K562 (cell line): ENCODE measurements at regions not wholly inside any gene's neighbourhood (a gene's known extent, or its start where the extent isn't known, plus 50 kb on each side); places are given as distances from the start of the nearest gene placed in this dataset.

Source experiments
- ARID4B ChIP-seq: sonication (generic); formaldehyde crosslinking; IDR thresholded peaks from 2 replicates; pipeline ENCODE4 v1.8.0; 2022; ENCODE audit warnings: mild to moderate bottlenecking, missing genetic modification reagents
- BDP1 ChIP-seq: IDR thresholded peaks from 3 replicates; pipeline ENCODE4 v1.6.1; 2011; ENCODE audit not compliant: insufficient read length, insufficient read depth
- CBFA2T3 ChIP-seq: fragments of 450-650 bp; IDR thresholded peaks from 2 replicates; pipeline ENCODE4 v1.6.1; 2017
- EP400 ChIP-seq: fragments of 450-650 bp; IDR thresholded peaks from 2 replicates; pipeline ENCODE4 v1.6.1; 2017; ENCODE audit warnings: antibody characterized with exemption, mild to moderate bottlenecking, moderate library complexity
- HDAC1 ChIP-seq, 2 experiments: fragments of 450-650 bp; IDR thresholded peaks; 2 replicates each; pipeline ENCODE4 v1.6.1; 2016 to 2017; ENCODE audit warnings: inconsistent platforms in 1 of 2, mild to moderate bottlenecking in 1 of 2, moderate library complexity in 1 of 2
- HDAC6 ChIP-seq: IDR thresholded peaks from 2 replicates; pipeline ENCODE4 v1.6.1; 2012; ENCODE audit warnings: low read depth, mild to moderate bottlenecking, control low read depth, inconsistent platforms, low read length, moderate library complexity
- MAFK ChIP-seq: IDR thresholded peaks from 2 replicates; pipeline ENCODE4 v1.6.1; 2011; ENCODE audit warnings: low read length, improper control_type of control experiment
- MTF1 ChIP-seq: fragments of 250-450 bp; sonication (Bioruptor Pico); IDR thresholded peaks from 2 replicates; pipeline ENCODE4 v1.9.0; 2021; ENCODE audit warnings: moderate library complexity, mild to moderate bottlenecking, inconsistent platforms, borderline replicate concordance
- MYC ChIP-seq, 2 experiments: fragments of 250-450 bp in 1 of 2; sonication (Bioruptor Pico) in 1 of 2; IDR thresholded peaks; 2 replicates each; pipeline versions ENCODE4 v1.5.1 to v1.6.1; 2012 to 2021; ENCODE audit warnings: low read depth in 2 of 2, borderline replicate concordance in 1 of 2, improper control_type of control experiment in 1 of 2, low read length in 1 of 2, mild to moderate bottlenecking in 1 of 2, moderate library complexity in 1 of 2
- RCOR1 ChIP-seq, 2 experiments: IDR thresholded peaks; 2 replicates each; pipeline ENCODE4 v1.6.1; 2012; ENCODE audit warnings: low read depth in 2 of 2, low read length in 2 of 2, borderline replicate concordance in 1 of 2, improper control_type of control experiment in 1 of 2
- TSHZ1 ChIP-seq: fragments of 250-450 bp; sonication (Bioruptor Pico); IDR thresholded peaks from 2 replicates; pipeline ENCODE4 v1.4.0; 2020; ENCODE audit warnings: mild to moderate bottlenecking, moderate library complexity
- ZNF395 ChIP-seq: fragments of 200-800 bp; sonication (Bioruptor generic); IDR thresholded peaks from 2 replicates; pipeline ENCODE4 v1.6.1; 2017; ENCODE audit warnings: missing genetic modification characterization, missing compliant biosample characterization
- ZNF75A ChIP-seq: fragments of 450-650 bp; formaldehyde crosslinking; IDR thresholded peaks from 2 replicates; pipeline ENCODE4 v1.4.0; 2020; ENCODE audit warnings: mild to moderate bottlenecking
- ZNF766 ChIP-seq: fragments of 200-800 bp; sonication (Bioruptor generic); conservative IDR thresholded peaks from 2 replicates; pipeline ENCODE4 v1.6.1; 2016; ENCODE audit warnings: missing genetic modification characterization, missing compliant biosample characterization
- TF ChIP-seq, protein P1 (sequence below): fragments of 250-450 bp; sonication (Bioruptor Pico); IDR thresholded peaks from 2 replicates; pipeline ENCODE4 v1.8.0; 2021; ENCODE audit warnings: borderline replicate concordance, mild to moderate bottlenecking, moderate library complexity; ENCODE audit not compliant: poor library complexity, severe bottlenecking
- TF ChIP-seq, protein P2 (sequence below): fragments of 450-650 bp; IDR thresholded peaks from 2 replicates; pipeline ENCODE4 v1.6.1; 2016; ENCODE audit warnings: missing biosample characterization, missing genetic modification characterization

DNA sequence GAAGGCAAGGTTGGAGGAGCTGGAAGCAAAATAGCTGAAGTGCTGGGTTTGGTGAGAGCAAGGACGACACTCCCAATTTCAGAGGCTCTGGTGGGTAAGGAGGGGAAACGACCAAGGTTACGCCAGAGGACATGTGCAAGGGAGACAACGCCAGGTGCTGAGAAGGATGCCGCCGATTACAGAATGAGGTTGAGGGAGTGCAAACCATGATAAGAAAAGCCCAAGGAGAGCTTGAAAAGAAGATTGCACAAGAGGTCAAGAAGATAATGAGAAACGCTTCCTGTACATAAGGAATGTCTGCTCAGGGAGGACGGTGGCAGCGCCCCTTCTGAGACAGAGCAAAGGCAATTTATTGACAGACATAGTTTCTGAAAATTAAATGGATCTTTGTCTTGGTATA lies 382.0 kb upstream of the PROX1 start (continued):
- no peak for TF ChIP-seq ARID4B (CRISPR knock-in tag)
- TF ChIP-seq ZNF75A (CRISPR knock-in tag) = no peak
- no peak for TF ChIP-seq MTF1 (CRISPR knock-in tag)
- peak; percentile 85 for TF ChIP-seq ZNF395 (CRISPR knock-in tag)
- TF ChIP-seq, protein P1, sequence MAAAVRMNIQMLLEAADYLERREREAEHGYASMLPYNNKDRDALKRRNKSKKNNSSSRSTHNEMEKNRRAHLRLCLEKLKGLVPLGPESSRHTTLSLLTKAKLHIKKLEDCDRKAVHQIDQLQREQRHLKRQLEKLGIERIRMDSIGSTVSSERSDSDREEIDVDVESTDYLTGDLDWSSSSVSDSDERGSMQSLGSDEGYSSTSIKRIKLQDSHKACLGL = no peak
- TF ChIP-seq TSHZ1 (CRISPR knock-in tag) = no peak
- TF ChIP-seq EP400 = 0 out of 2 replicates have a peak, but pooled peaks have one; percentile 20
- peak; percentile 96 for TF ChIP-seq CBFA2T3
- TF ChIP-seq HDAC1 (IDR thresholded peaks at IDR 0.05) = peak in 1 of 2 experiments; percentile 54; a peak in 1 of 4 replicates
- TF ChIP-seq, protein P2, sequence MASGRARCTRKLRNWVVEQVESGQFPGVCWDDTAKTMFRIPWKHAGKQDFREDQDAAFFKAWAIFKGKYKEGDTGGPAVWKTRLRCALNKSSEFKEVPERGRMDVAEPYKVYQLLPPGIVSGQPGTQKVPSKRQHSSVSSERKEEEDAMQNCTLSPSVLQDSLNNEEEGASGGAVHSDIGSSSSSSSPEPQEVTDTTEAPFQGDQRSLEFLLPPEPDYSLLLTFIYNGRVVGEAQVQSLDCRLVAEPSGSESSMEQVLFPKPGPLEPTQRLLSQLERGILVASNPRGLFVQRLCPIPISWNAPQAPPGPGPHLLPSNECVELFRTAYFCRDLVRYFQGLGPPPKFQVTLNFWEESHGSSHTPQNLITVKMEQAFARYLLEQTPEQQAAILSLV (tag) = peak; percentile 88
- peak; percentile 39; the same call in 1 of the 2 replicates for TF ChIP-seq MYC (IDR thresholded peaks at IDR 0.05; ENCODE audit: low read depth, low read length)
- TF ChIP-seq MYC (CRISPR knock-in tag; IDR thresholded peaks at IDR 0.05; ENCODE audit: borderline replicate concordance, low read depth) = no peak
- TF ChIP-seq MAFK = no peak
- TF ChIP-seq BDP1 = no peak
- peak; percentile 83 for TF ChIP-seq ZNF766 (CRISPR knock-in tag)
- peak in 1 of 2 experiments; percentile 94; a peak in 2 of 4 replicates for TF ChIP-seq RCOR1 (IDR thresholded peaks at IDR 0.05; ENCODE audit: borderline replicate concordance in 1 of 2, low read depth in 2 of 2, low read length in 2 of 2)
- TF ChIP-seq HDAC6 = no peak
